C4-2B (cell line): ENCODE measurements at regions not wholly inside any gene's neighbourhood (a gene's known extent, or its start where the extent isn't known, plus 50 kb on each side); places are given as distances from the start of the nearest gene placed in this dataset.

Experiments used
- ZFX ChIP-seq: fragments of 450-650 bp; IDR thresholded peaks from 2 replicates; pipeline ENCODE4 v1.6.1; 2017
- TF ChIP-seq, protein P1 (sequence below): fragments of 450-650 bp; conservative IDR thresholded peaks from 2 replicates; pipeline ENCODE4 v1.5.1; 2017; ENCODE audit warnings: mild to moderate bottlenecking

DNA sequence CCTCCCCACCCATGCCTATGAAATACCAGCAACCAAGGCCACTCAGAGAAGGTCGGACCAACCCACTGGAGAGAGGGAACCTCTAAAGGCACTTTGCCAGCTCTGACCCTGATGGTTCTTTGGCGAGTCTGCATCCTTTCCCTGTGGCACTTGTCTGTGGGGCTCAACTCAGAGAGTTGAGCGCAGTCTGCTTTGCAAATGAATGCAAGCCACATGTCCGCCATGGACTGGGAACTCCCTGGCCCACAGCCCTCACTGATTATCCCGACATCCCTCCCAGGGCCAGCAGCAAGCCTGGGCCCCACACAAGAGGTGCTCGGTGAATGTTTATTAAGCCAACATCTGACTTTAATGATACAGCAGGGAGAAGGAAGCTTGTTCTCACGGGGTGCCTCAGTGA, 55.5 kb upstream of the HES1 start:
- TF ChIP-seq, protein P1, sequence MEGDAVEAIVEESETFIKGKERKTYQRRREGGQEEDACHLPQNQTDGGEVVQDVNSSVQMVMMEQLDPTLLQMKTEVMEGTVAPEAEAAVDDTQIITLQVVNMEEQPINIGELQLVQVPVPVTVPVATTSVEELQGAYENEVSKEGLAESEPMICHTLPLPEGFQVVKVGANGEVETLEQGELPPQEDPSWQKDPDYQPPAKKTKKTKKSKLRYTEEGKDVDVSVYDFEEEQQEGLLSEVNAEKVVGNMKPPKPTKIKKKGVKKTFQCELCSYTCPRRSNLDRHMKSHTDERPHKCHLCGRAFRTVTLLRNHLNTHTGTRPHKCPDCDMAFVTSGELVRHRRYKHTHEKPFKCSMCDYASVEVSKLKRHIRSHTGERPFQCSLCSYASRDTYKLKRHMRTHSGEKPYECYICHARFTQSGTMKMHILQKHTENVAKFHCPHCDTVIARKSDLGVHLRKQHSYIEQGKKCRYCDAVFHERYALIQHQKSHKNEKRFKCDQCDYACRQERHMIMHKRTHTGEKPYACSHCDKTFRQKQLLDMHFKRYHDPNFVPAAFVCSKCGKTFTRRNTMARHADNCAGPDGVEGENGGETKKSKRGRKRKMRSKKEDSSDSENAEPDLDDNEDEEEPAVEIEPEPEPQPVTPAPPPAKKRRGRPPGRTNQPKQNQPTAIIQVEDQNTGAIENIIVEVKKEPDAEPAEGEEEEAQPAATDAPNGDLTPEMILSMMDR: no peak
- no peak for TF ChIP-seq ZFX
